ENCODE measurements at regions not wholly inside any gene's neighbourhood (a gene's known extent, or its start where the extent isn't known, plus 50 kb on each side); places are given as distances from the start of the nearest gene placed in this dataset.

GRCh38 chr21:35344582-35344981 is 295.5 kb upstream of the RUNX1 start:
- no peak for DNase-seq (ENCODE audit: low read depth in 2 of 2)

- DNase-seq (ENCODE audit: low read depth in 2 of 2) = no peak
Measured at GRCh38 chr21:35343046-35343819, 294.1 kb upstream of the RUNX1 start.

- DNase-seq (ENCODE audit: low read depth in 2 of 2) = no peak
Measured at GRCh38 chr21:35342440-35342839, 293.3 kb upstream of the RUNX1 start.

- DNase-seq (ENCODE audit: low read depth in 2 of 2) = no peak
Measured at GRCh38 chr21:35340273-35340672, 291.2 kb upstream of the RUNX1 start.

GRCh38 chr21:35338881-35339632 is 290.0 kb upstream of the RUNX1 start:
- DNase-seq (ENCODE audit: low read depth in 2 of 2) = no peak

- DNase-seq (ENCODE audit: low read depth in 2 of 2) = no peak
Measured at GRCh38 chr21:35338281-35338680, 289.2 kb upstream of the RUNX1 start.

GRCh38 chr21:35337573-35337972 is 288.5 kb upstream of the RUNX1 start:
- no peak for DNase-seq (ENCODE audit: low read depth in 2 of 2)

- no peak for DNase-seq (ENCODE audit: low read depth in 2 of 2)
Measured at GRCh38 chr21:35336534-35336933, 287.4 kb upstream of the RUNX1 start.

GRCh38 chr21:35335951-35336446 is 286.9 kb upstream of the RUNX1 start:
- no peak for DNase-seq (ENCODE audit: low read depth in 2 of 2)

GRCh38 chr21:35333831-35334618 is 284.9 kb upstream of the RUNX1 start:
- no peak for DNase-seq (ENCODE audit: low read depth in 2 of 2)

GRCh38 chr21:35332841-35333426 is 283.8 kb upstream of the RUNX1 start:
- DNase-seq (ENCODE audit: low read depth in 2 of 2) = peak in 1 of 2 donors; percentile 79

- DNase-seq (ENCODE audit: low read depth in 2 of 2) = no peak
Measured at GRCh38 chr21:35329940-35330660, 281.0 kb upstream of the RUNX1 start.

GRCh38 chr21:35328856-35329455 is 279.9 kb upstream of the RUNX1 start:
- DNase-seq (ENCODE audit: low read depth in 2 of 2) = no peak

GRCh38 chr21:35326677-35327076 is 277.6 kb upstream of the RUNX1 start:
- no peak for DNase-seq (ENCODE audit: low read depth in 2 of 2)

- no peak for DNase-seq (ENCODE audit: low read depth in 2 of 2)
Measured at GRCh38 chr21:35325953-35326352, 276.9 kb upstream of the RUNX1 start.

GRCh38 chr21:35324372-35325220 is 275.5 kb upstream of the RUNX1 start:
- DNase-seq (ENCODE audit: low read depth in 2 of 2) = peak in 1 of 2 donors; percentile 19

- DNase-seq (ENCODE audit: low read depth in 2 of 2) = no peak
Measured at GRCh38 chr21:35323947-35324346, 274.8 kb upstream of the RUNX1 start.

GRCh38 chr21:35321322-35322200 is 272.5 kb upstream of the RUNX1 start:
- no peak for DNase-seq (ENCODE audit: low read depth in 2 of 2)
